CD14-positive monocyte (primary cell): ENCODE measurements at regions not wholly inside any gene's neighbourhood (a gene's known extent, or its start where the extent isn't known, plus 50 kb on each side); places are given as distances from the start of the nearest gene placed in this dataset.

Experiments used
- DNase-seq, 3 donors: peaks; one replicate each; pipeline ENCODE4 v3.0.0-alpha.2; 2011 to 2022
- H2AFZ ChIP-seq: 2 replicates; pipeline ENCODE4 v1.6.0; 2012; ENCODE audit warnings: mild to moderate bottlenecking, low read depth, low read length, inconsistent platforms; ENCODE audit not compliant: insufficient read depth, poor library complexity, severe bottlenecking
- H3K27ac ChIP-seq, 2 donors: 1 replicate in 1 of 2; 2 replicates in 1 of 2; pipeline ENCODE4 v1.5.1; 2012 to 2013; ENCODE audit warnings: low read length in 2 of 2, control low read depth in 1 of 2, inconsistent platforms in 1 of 2, low read depth in 1 of 2, mild to moderate bottlenecking in 1 of 2
- H3K27me3 ChIP-seq, 2 donors: one replicate each; pipeline versions ENCODE4 v1.6.0 to v1.6.1; 2011 to 2013; ENCODE audit warnings: low read length in 2 of 2; ENCODE audit not compliant: control insufficient read depth in 2 of 2, insufficient read depth in 2 of 2
- H3K36me3 ChIP-seq, 2 donors: replicated peaks in 1 of 2; 1 replicate in 1 of 2; 2 replicates in 1 of 2; pipeline versions ENCODE4 v1.5.1 to v1.6.1; 2012 to 2013; ENCODE audit warnings: low read length in 2 of 2, control low read depth in 1 of 2, inconsistent platforms in 1 of 2, mild to moderate bottlenecking in 1 of 2; ENCODE audit not compliant: insufficient read depth in 2 of 2, control insufficient read depth in 1 of 2
- H3K4me1 ChIP-seq, 2 donors: 1 replicate in 1 of 2; 2 replicates in 1 of 2; pipeline versions ENCODE4 v1.5.1 to v1.6.1; 2012 to 2013; ENCODE audit warnings: low read length in 2 of 2, control low read depth in 1 of 2, inconsistent platforms in 1 of 2, mild to moderate bottlenecking in 1 of 2, moderate library complexity in 1 of 2; ENCODE audit not compliant: insufficient read depth in 2 of 2, control insufficient read depth in 1 of 2
- H3K4me2 ChIP-seq: replicated peaks from 2 replicates; pipeline ENCODE3; 2012; ENCODE audit warnings: low read length, moderate library complexity, mild to moderate bottlenecking; ENCODE audit not compliant: poor library complexity, severe bottlenecking; ENCODE audit errors: extremely low read depth
- H3K4me3 ChIP-seq, 3 experiments: fragments of 200-600 bp in 1 of 3; sonication (generic) in 1 of 3; replicated peaks in 1 of 3; 1 replicate in 2 of 3; 2 replicates in 1 of 3; pipeline ENCODE4 v1.5.1; 2011 to 2013; ENCODE audit warnings: low read length in 3 of 3, mild to moderate bottlenecking in 3 of 3, control low read depth in 2 of 3, low read depth in 2 of 3, inconsistent platforms in 1 of 3, moderate library complexity in 1 of 3
- H3K79me2 ChIP-seq: 2 replicates; pipeline ENCODE4 v1.6.0; 2012; ENCODE audit warnings: mild to moderate bottlenecking, control low read depth, inconsistent platforms, low read length, moderate library complexity; ENCODE audit not compliant: insufficient read depth
- H3K9ac ChIP-seq: 2 replicates; pipeline ENCODE4 v1.6.0; 2017; ENCODE audit warnings: low read length, mild to moderate bottlenecking; ENCODE audit not compliant: insufficient read depth, poor library complexity, severe bottlenecking
- H3K9me3 ChIP-seq, 2 donors: replicated peaks in 1 of 2; 1 replicate in 1 of 2; 2 replicates in 1 of 2; pipeline versions ENCODE4 v1.5.1 to v1.6.1; 2012 to 2013; ENCODE audit warnings: low read length in 2 of 2, control low read depth in 1 of 2; ENCODE audit not compliant: control insufficient read depth in 1 of 2, insufficient read depth in 1 of 2
- H4K20me1 ChIP-seq: 2 replicates; pipeline ENCODE4 v1.6.0; 2012; ENCODE audit warnings: mild to moderate bottlenecking, low read length, control low read depth, moderate library complexity; ENCODE audit not compliant: insufficient read depth
- H3K27ac Mint-ChIP-seq, 7 donors: one replicate each; pipeline ENCODE4 v1.8.0; 2020; ENCODE audit warnings: mild to moderate bottlenecking in 7 of 7, mixed read lengths in 7 of 7, moderate library complexity in 6 of 7, inconsistent platforms in 2 of 7
- H3K27me3 Mint-ChIP-seq, 3 donors: one replicate each; pipeline ENCODE4 v1.8.0; 2021 to 2022; ENCODE audit warnings: low read depth in 3 of 3, mild to moderate bottlenecking in 3 of 3, mixed read lengths in 3 of 3, moderate library complexity in 3 of 3, inconsistent platforms in 1 of 3
- H3K36me3 Mint-ChIP-seq, 2 donors: one replicate each; pipeline ENCODE4 v1.8.0; 2020; ENCODE audit warnings: mixed read lengths in 2 of 2, inconsistent platforms in 1 of 2, mild to moderate bottlenecking in 1 of 2
- H3K4me1 Mint-ChIP-seq: one replicate; pipeline ENCODE4 v1.8.0; 2020; ENCODE audit warnings: mild to moderate bottlenecking, mixed read lengths
- H3K4me3 Mint-ChIP-seq, 2 donors: one replicate each; pipeline ENCODE4 v1.8.0; 2020; ENCODE audit warnings: mild to moderate bottlenecking in 2 of 2, mixed read lengths in 2 of 2, moderate library complexity in 1 of 2
- H3K9me3 Mint-ChIP-seq, 7 donors: one replicate each; pipeline ENCODE4 v1.8.0; 2020 to 2022; ENCODE audit warnings: mixed read lengths in 7 of 7, mild to moderate bottlenecking in 6 of 7, moderate library complexity in 6 of 7, inconsistent platforms in 2 of 7
- CTCF ChIP-seq: fragments of 200-600 bp; IDR thresholded peaks from one replicate; pipeline ENCODE4 v1.8.0; 2022; ENCODE audit warnings: antibody characterized with exemption, mild to moderate bottlenecking
- whole genome bisulfite sequencing: methylation state at CpG from one replicate; pipeline ENCODE4 v1.1.5; 2013; ENCODE audit warnings: missing lambda C conversion rate; ENCODE audit not compliant: insufficient coverage; 5-methylcytosine and 5-hydroxymethylcytosine counted together
- intact Hi-C, 2 donors: fragments of 100-400 bp; cut with micrococcal nuclease; formaldehyde crosslinking; loops; one replicate each; pipeline versions ENCODE4 v1.15.0 to v1.15.1; 2023

DNA sequence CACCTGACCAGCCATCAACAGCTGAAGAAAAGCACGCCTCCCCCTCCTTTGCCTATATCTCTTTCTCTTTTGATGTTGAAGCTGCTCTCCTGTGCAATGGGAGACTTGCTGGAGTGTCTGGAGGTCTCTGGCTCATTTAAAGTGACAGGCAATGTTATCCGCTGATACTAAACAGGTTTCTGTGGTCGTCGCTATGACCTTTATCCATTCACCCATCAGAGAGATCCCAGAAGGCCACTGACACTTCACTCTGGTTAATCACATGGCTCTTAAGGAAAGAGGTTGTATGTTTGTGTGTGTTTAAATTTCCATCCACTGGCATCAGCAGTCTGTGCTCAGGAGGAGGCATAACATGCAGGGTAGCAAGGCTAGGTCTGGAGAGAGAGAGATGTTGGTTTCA is 277.3 kb downstream of the MTX2 start:
- no peaks in the 10 kb centered on the region for H3K79me2 ChIP-seq
- Mint-ChIP-seq H3K9me3 (peaks cover 0 to 2% (median 0%) of the 10 kb centered on the region in 7 donors), H3K27me3 (peaks cover 9 to 18% (median 17%) of the 10 kb centered on the region in 3 donors), H3K36me3 (no peaks in the 10 kb centered on the region), H3K4me1 (no peaks in the 10 kb centered on the region), H3K27ac (no peak overlapping the region), H3K4me3 (peak overlapping the region in 1 of 2 donors; percentile 18)
- DNase-seq = no peak
- H3K27me3 ChIP-seq = peaks cover 25 to 27% of the 10 kb centered on the region in 2 donors
- no peaks in the 10 kb centered on the region for H4K20me1 ChIP-seq
- no peak overlapping the region for H3K27ac ChIP-seq
- no peak overlapping the region for H3K9ac ChIP-seq
- WGBS = no CpG with 5 or more reads among the region's 4 CpGs
- TF ChIP-seq CTCF = no peak
- no peaks in the 10 kb centered on the region for H3K9me3 ChIP-seq
- no peak overlapping the region for H3K4me2 ChIP-seq
- H2AFZ ChIP-seq = no peak overlapping the region
- intact Hi-C loops = no loop called here
- no peak overlapping the region for H3K4me3 ChIP-seq
- no peaks in the 10 kb centered on the region for H3K4me1 ChIP-seq
- no peaks in the 10 kb centered on the region for H3K36me3 ChIP-seq

DNA sequence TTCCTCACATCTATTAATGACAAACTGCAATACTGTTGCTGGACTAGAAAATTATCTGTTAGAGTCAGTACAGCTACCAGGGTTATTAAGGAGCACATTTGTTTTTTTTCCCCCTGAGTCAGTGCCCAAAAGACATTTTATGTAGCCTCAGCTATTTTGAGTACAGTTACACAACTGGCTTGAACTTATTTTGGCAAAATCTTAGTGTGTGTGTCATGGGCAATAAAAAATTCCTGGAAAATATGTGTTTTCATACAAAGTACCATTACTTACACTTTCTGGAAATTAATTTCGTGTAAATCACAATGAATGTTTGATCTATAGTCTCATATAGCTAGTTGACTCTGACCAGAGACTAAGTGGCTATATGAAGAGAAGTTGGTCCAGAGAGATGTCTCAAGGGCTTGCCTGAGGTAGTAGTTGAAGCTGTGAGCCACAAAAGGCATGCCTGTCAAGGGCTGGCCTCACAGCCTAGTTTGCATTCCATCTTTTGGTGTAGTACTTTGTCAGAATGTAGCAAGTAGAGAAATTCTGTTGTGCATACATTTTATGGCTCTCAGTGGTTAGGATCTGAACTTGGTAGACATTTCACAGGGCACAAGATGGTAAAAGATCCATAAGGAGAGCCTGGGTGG is 283.4 kb downstream of the MTX2 start:
- Histone ChIP-seq H3K27ac (no peak overlapping the region), H3K9me3 (no peaks in the 10 kb centered on the region), H2AFZ (no peak overlapping the region), H3K79me2 (no peaks in the 10 kb centered on the region), H3K27me3 (peaks cover 55 to 58% of the 10 kb centered on the region in 2 donors), H4K20me1 (no peaks in the 10 kb centered on the region), H3K4me1 (peaks cover 8 to 10% of the 10 kb centered on the region in 2 donors), H3K36me3 (no peaks in the 10 kb centered on the region), H3K4me3 (no peak overlapping the region), H3K4me2 (no peak overlapping the region), H3K9ac (no peak overlapping the region)
- Mint-ChIP-seq H3K27ac (no peak overlapping the region), H3K4me3 (no peak overlapping the region), H3K9me3 (no peaks in the 10 kb centered on the region), H3K4me1 (peaks cover 12% of the 10 kb centered on the region), H3K27me3 (peaks cover 37 to 52% (median 46%) of the 10 kb centered on the region in 3 donors), H3K36me3 (no peaks in the 10 kb centered on the region)
- no CpG with 5 or more reads among the region's 1 CpG for WGBS
- no peak for TF ChIP-seq CTCF
- intact Hi-C loops = no loop called here
- DNase-seq = no peak
